Skin of body (tissue), 1 donor: ENCODE measurements at regions not wholly inside any gene's neighbourhood (a gene's known extent, or its start where the extent isn't known, plus 50 kb on each side); places are given as distances from the start of the nearest gene placed in this dataset.

Experiments
- DNase-seq: peaks from one replicate; lab custom pipeline; 2025; lab: John Stamatoyannopoulos, UW

DNA sequence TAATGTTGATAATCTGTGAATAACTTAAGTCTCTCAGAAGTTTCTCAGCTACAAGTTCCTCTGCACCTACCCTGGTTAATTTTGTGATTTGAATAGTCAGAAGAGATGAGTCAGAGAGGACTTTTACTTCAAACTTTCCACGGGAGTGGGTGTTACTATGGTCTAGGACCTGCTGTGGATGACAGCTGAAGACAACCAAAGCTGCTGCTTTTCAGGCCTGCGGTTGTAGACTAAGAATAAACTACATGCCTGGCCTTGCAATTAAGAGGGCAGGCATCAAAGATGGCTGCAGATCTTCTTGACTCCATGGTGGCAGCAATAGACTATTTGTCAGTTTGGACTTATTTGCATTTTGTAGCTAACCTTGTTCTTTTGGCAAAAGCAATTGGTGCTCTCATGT, 227.1 kb upstream of the KRR1 start:
- DNase-seq, result no peak

DNA sequence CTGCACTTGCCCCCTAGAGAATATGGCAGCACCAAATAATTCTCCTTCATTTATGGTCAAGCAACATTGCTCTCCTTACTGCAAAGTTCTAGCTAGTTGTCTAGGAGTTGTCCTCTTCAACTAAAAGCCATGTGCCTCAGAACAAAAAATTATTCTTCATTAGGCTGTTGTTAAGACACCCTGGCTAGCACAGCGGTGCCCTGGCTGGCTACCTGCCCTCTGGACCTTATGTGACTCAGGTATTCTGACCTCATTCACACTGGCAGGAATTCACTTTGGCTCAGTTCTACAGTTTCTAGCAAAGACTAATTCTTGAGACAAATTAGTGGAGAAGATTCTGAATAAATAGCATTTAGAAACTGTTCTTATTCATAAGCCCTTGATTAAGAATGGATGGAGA, 224.4 kb upstream of the KRR1 start:
- no peak for DNase-seq

DNA sequence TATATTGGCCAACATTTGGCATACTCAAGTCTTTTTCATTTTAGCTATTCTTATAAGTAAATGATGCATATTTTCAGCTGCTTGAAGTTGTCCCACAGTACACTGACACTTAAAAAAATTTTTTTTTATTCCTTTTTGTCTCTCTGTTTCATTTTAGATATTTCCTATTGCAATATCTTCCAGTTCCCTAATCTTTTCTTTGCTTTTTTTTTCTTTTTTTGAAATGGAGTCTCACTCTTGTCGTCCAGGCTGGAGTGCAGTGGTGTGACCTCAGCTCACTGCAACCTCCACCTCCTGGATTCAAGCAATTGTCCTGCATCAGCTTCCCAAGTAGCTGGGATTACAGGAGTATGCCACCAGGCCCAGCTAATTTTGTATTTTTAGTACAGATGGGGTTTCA, 217.4 kb upstream of the KRR1 start:
- DNase-seq, result no peak

DNA sequence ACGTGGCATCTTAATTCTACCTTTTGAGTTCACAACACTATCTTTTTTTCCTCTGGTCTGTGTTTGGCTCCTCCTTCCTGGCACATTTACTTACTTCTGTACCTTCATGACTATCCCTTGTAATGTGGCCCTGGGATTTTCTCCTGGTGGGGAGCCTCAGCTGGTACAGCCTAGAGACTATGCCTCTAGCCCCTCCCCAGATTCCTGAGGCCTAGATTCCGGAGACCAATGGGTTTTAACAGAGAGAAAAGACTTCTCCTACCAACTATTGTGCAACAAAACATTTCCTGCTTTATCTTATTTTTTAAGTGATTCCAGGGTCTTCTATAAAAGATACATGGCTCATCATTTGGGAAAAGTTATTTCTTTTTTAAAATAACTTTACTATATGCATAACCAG, 216.2 kb upstream of the KRR1 start:
- no peak for DNase-seq

DNA sequence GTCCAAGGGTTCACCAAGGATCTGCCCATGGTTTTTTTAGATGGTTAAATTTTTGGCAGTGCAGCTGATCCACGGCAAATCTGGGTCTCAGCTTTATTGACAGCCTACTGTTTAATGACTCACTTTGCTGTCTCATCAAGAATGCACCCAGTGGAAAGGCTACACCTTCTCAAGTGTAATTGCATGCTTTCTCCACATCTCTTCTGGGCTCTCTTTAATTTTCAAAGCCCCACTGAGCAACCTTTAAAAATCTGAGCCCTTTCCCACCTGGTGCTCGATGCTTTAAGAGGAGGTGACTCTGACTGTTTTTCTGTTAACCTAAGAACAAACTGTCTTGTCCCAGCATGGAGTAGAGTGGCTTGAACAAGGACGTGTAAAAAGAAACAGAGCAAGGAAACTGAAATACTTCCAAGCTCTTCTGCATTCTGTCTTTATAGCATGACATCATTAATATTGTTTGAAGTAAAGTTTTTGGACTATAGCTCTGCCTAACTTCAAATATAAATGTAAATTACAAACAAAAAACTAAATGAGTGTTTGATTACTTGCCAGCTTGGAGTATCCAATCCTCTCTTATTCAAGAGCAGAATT, 214.2 kb upstream of the KRR1 start:
- DNase-seq, result peak; percentile 81

DNA sequence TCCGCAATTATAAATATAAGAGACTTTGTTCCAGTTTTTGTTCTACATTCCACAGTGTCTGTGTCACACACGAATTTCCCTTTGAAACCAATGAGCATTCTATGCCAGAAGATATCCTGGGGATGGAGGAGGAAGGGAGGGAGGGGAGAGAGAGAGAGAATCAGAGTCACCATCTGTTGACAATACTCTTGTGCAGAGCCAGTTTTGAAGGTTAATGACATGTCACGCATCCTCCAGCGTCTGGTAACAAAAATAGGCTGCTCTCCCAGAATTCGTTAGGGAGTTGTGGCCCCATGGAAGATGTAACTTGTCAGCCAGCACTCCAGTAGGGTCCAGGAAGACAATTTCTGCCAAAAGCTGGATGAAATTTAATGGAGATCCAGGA, 213.5 kb upstream of the KRR1 start:
- DNase-seq, result peak; percentile 99

DNA sequence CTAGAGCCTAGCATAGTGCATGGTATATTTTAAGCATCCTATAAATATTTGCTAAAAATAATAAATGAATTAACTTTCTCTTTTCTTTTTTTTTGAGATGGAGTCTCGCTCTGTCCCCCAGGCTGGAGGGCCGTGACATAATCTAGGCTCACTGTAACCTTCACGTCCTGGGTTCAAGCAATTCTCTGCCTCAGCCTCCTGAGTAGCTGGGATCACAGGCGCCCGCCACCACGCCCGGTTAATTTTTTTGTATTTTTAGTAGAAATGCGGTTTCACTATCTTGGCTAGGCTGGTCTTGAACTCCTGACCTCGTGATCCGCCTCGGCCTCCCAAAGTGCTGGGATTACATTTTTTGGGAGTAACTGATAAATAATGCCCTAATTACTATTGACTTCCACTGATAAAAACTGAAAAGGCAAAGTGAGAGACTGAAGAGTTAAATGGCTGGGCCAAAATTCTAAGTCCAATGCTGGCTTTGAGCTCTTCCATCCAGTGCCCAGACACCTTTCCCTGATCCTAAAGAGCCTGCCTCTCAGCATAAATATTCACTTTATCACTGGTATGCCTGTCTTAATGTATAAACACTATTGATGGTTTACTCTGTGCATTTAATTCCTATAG, 213.0 kb upstream of the KRR1 start:
- peak; percentile 60 for DNase-seq

DNA sequence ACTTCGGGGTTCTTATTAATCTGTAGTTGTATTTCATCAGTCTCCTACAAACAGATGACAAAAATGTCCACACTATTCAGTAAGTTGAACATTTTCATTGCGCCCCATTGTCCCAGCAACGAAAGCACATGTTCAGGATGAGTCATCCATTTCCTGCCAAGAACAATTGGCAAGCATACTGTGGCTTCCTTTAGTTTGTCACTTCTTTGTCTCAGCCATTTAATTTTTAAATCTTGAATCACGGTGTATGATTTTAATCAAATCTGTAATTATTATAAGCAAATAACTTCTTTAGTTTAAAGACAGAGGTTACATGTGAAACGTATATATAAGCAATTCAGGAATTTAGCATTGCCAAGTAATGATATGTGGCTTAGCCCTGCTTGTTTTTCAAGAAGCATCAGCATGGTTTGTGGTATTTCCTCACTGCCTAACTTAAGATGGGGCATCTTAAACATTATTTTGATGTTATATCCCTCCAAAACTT, 211.3 kb upstream of the KRR1 start:
- DNase-seq, result peak; percentile 94

DNA sequence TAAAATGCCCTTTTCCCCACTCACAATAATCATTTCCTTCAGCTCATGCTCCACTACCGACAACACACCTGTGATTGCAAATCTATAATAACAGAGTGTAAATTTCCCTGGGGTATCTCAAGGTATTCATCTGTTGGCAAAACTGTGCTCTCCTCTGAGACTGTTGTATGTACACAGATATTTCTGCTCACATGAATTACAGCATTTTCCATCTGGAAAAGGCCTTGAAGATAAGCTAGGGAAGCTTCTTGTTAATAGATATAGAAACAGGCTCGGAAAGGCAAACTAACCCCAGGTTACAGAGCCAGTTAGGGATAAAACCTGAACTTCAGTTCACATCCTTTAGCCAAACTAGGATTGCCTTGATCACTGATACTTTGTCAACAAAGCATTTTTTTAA, 210.4 kb upstream of the KRR1 start:
- peak; percentile 9 for DNase-seq

DNA sequence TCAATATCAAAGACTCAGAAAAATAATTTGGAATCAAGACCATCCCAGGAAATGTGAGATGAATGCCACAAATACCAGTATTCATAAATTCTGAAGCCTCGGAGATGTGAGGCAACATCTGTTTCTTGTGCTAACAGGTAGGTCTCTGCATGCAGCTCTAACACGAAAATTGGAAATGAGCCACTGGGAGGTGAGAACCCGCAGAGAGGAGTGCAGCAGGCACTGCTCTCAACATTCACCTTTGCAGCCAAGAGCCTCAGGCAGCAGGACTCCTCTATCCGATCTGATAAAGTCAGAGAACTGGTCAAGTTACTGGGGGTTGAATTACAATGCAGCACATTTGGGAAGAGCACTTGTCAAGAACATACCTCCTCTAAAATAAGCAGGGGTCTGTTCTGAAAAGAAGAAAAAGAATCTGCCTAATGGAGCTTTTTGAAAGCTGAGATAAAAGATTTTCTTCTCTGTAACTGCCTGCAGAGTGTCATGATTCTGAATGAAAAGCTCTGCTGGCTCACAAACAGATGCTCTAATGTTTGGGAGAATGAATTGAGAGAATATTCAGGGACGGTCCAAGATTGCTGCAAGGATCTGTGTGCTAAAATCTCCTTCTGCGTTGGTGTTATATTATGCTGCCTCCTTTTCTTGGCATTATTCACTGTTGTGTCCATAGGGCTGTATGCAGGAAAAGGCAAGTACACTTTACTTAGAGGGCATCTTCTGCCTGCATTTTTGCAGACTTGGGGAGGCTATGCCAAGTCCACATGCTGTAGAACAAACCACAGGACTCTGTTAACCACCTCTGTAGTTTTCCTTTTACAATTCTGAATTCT, 209.6 kb upstream of the KRR1 start:
- DNase-seq, result peak; percentile 51

DNA sequence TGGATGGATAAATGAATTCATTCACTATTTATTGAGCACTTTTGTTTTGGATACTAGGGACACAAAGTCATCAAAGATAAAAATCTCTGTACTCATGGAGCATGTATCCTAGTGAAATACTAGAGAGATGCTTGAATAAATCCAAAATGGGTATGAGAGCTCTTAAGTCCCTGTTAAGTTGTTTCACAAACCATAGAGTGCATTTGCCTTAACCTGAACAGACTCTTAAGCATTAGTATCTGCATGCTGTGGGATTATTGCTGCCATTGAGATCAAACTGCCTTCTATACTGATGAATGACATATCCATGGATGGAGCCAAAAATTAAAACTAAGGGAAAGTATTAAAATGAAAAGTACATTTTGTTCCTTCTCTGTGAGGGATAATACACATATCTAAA, 206.5 kb upstream of the KRR1 start:
- DNase-seq, result no peak

DNA sequence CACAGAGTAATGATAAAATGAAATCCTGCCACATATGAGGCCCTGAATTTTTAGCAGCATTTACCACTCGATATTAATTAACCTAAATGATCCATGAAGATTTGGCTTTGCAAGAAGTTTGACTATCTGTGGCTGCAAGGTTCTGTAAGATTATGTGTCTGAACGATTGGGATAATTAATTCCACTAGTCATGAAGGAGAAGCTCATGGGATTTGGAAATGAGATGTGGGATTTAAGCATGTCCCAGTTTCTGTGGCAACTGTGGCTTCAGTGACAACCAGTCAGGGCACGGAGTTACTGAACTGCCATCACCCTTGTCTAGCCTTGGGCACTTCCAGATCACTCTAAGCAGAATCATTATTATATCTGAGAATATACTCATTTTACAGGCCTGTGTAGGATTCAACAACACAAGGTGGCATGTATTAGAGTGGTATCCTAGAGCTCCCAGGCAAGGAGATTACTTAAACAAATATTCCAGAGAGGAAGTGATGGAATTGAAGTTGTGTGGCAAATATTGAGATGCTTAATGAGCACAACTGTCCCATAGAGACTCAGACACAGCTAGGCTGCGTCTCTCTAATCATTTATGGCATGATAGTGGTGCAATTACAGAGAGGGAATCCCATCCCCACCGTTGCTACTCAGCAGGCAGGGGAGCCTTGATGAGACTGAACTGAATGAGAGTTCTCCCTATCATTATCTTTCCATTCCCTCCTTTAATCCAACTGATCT, 205.0 kb upstream of the KRR1 start:
- DNase-seq, result no peak

DNA sequence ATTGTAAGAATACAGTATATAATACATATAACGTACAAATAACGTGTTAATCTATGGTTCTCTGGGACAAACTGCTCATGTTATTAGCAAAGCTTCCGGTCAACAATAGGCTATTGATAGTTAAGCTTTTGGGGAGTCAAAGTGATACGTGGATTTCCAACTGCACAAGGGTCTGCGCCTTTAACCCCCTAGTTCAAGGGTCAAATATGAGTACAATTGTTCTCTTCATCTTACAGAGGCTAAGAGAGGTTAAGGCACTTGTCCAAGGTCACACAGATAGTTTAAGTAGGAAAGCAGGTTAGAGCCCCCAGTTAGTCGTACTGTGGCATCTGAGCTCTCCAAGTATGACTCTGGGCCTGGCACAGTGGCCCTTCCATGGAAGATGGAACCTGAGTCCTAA, 204.3 kb upstream of the KRR1 start:
- no peak for DNase-seq

DNA sequence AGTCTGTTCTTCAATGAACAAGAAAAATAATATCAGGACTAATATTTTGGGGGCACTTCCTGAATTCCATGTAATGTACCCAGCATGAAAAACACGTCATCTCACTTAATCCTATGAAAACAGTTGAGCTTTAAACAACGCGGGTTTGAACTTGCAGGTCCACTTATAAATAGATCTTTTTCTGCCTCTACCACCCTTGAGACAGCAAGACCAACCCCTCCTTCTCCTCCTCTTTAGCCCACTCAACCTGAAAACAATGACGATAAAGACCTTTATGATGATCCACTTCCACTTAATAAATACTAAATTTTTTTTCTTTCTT, 203.9 kb upstream of the KRR1 start:
- DNase-seq, result no peak

DNA sequence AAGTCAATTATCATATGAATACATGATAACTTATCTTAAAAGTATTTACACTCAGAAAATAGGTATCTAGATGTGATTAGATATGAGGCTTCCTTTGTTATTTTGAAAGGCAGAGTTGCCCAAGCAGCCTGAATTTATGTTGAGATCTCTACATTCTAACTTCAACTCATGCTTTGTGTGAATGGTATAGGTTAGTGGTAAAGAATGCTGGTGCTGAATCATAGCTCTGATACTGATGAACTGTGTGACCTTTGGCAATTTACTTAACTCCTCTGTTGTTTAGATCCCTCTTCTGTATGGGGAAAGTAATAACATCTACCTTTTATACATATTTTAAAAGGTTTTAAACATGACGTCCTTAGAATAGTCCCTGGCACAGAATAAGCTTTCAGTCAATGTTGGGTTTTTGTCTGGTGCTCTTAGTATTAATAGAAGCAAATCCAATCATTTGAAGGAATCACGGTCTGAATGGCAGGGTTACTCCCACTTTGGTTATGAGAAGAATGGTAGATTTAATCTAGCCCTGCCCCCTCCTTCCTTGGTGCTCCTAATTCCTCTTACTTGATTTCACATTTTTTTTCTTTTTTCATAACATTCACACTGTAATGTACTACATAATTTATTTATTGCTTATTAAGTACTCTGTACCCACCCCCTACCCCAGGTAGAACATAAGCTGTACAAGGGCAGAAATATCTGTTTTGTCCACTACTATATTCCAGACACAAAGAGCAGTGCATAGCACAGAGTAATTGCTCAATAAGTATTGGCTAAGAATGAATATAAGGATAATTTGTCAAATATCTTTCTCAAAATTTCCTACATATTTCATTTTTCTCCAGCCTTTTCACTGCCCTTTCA, 203.3 kb upstream of the KRR1 start:
- no peak for DNase-seq

DNA sequence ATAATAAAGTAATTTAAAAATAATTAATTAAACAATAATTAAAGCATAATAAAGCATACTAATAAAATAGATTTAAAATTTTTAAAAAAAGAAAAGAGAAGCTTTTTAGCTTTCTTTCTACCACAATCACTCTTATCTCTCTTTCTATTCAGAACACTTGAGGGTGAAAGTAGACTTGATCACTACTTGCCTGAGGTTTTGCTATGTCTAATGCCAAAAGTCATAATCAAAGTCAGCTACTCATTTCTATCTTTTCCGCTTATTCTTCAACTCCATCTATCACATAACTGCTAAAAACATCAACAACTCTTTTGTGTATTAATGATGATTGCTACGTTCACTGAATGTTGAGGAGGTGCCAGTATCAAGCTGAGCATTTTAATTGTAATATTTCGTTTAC, 202.0 kb upstream of the KRR1 start:
- DNase-seq, result no peak

DNA sequence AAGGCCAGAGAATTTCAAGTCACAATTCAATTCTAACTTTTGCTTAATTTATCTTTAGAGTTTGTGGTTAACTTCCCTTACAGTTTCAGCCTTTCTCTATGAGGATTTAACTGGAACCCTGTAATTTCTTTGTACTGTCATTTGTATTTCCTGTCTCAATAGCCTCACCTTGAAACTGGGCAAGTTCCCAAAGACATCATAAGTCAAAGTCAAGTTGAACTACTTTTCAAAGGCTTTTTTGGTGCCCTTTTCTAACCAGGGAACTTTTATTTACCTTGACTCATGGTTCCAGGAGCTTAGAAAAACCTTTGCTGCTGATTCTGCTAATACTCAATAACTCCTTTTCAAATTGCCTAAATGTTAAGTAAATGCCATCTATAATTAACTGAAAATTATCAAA, 200.8 kb upstream of the KRR1 start:
- DNase-seq, result no peak

DNA sequence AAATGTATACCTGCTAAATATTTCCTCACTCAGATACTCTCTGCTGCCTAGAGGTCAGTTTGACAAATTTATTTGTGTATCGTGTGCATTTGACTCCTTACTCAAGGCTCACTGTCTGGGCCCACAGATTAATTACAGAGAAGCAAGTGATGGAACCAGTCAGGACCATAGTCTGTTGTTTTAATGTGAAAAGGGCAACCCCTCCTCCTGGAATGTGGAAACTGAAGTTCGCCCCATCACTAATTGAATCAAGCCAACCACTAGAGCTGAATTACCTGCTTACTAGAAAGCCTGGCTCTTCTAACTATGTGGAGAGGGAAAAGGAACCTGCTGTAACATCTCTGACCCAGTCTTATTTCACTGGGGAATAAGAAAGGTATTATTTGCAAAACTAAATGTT, 199.9 kb upstream of the KRR1 start:
- no peak for DNase-seq

DNA sequence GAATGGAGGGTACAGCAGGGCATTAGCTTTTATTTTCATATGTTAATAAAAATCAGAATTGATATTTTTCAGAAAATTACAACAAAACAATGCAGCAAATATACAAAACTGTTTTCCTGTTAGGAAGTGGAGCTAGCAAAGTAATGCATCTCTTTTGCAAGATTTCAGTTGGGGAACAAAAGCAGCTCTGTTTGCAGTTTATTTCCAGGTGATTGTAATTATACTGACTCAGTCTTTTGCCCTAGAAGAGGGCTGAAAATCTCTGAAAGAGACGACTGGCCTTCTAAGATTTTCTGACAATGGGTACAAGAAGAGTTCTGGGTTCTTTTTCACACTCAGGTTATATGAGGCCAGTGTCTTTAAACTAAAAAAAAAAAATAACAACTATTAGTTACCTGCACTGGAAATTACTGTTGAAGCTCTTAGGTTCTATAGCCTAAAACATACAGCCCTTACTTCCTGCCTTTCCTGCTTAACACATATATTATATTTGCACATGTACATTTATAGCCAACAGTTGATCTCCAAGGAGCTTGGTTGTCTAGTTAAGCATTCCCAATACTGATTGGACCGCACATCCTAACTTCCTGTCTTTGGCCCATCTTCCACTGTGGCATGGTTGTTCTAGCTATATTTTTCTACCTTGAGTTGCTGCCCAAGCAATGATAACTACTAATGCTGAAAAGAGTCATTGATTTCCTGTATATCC, 199.1 kb upstream of the KRR1 start:
- DNase-seq, result no peak

DNA sequence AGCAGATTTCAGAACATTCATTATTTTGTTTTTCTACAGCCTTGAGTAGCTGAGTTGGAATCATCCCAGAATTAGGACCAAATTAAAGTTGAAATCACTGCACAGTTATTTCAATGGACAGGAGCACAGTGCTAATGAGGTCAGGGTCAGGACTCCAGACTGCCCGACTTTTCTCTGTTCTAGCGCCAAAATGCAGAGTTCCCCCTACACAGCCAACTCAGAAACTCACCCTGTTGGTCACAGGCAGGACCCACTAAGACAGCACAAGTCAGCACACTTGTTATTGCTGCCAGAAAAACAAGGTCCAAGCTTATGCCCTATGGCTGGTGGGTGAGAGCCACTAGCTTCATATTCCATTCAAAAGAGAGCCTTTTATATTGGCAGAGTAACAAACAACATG, 198.1 kb upstream of the KRR1 start:
- no peak for DNase-seq

DNA sequence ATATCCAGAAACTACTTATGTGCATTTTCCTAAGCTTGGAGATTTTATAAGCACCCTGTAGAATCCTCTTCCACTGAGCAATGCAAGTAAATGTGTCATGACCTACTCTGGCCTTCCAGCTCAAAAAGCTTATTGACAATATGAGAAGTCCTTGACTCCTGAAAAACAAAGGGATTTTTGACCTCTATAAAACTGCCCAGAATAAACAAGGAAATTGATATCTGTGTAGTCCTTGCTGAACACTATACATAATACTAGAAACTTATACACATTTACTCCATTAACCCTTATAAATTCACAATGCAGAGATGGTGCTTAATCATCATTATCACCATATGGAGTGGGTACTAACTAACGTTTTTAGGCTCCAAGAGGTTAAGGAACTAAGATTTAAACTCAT, 197.4 kb upstream of the KRR1 start:
- no peak for DNase-seq
